SHP77 treated with DMSO at 0.1 percent for 48 hours (cell line): ENCODE measurements at regions not wholly inside any gene's neighbourhood (a gene's known extent, or its start where the extent isn't known, plus 50 kb on each side); places are given as distances from the start of the nearest gene placed in this dataset.
"Not testable (repeated sequence)": the region's sequence is repeated elsewhere in the genome, so short reads cannot be mapped to it uniquely, and the experiment has no call there.

Experiments used
- DNase-seq: peaks from one replicate; lab custom pipeline; 2025; lab: John Stamatoyannopoulos, UW

GRCh38 chr12:131288765-131289695 lies 335.3 kb downstream of the ADGRD1 start:
- not testable (repeated sequence) for DNase-seq

GRCh38 chr12:131289807-131290206 lies 336.1 kb downstream of the ADGRD1 start:
- DNase-seq, result not testable (repeated sequence)

GRCh38 chr12:131290255-131290959 lies 336.7 kb downstream of the ADGRD1 start:
- no peak for DNase-seq

- not testable (repeated sequence) for DNase-seq
Measured at GRCh38 chr12:131293071-131294015, 339.6 kb downstream of the ADGRD1 start.

- DNase-seq, result not testable (repeated sequence)
Measured at GRCh38 chr12:131294716-131295115, 341.0 kb downstream of the ADGRD1 start.

- not testable (repeated sequence) for DNase-seq
Measured at GRCh38 chr12:131295117-131295516, 341.4 kb downstream of the ADGRD1 start.

- DNase-seq, result not testable (repeated sequence)
Measured at GRCh38 chr12:131295559-131295958, 341.9 kb downstream of the ADGRD1 start.

GRCh38 chr12:131296136-131296535 lies 342.4 kb downstream of the ADGRD1 start:
- not testable (repeated sequence) for DNase-seq

GRCh38 chr12:131296651-131297050 lies 342.9 kb downstream of the ADGRD1 start:
- DNase-seq, result not testable (repeated sequence)

- not testable (repeated sequence) for DNase-seq
Measured at GRCh38 chr12:131298526-131299369, 345.0 kb downstream of the ADGRD1 start.

GRCh38 chr12:131299370-131299701 lies 345.6 kb downstream of the ADGRD1 start:
- DNase-seq, result not testable (repeated sequence)

GRCh38 chr12:131303576-131303975 lies 349.9 kb downstream of the ADGRD1 start:
- DNase-seq, result not testable (repeated sequence)

- not testable (repeated sequence) for DNase-seq
Measured at GRCh38 chr12:131304642-131305041, 350.9 kb downstream of the ADGRD1 start.

GRCh38 chr12:131309700-131310099 lies 356.0 kb downstream of the ADGRD1 start:
- DNase-seq, result no peak

- not testable (repeated sequence) for DNase-seq
Measured at GRCh38 chr12:131310227-131310969, 356.7 kb downstream of the ADGRD1 start.

- DNase-seq, result not testable (repeated sequence)
Measured at GRCh38 chr12:131311279-131311722, 357.6 kb downstream of the ADGRD1 start.

- no peak for DNase-seq
Measured at GRCh38 chr12:131311764-131312163, 358.1 kb downstream of the ADGRD1 start.

- not testable (repeated sequence) for DNase-seq
Measured at GRCh38 chr12:131312382-131312781, 358.7 kb downstream of the ADGRD1 start.

GRCh38 chr12:131312793-131313545 lies 359.3 kb downstream of the ADGRD1 start:
- no peak for DNase-seq
